CD1c-positive myeloid dendritic cell (primary cell): ENCODE measurements at regions not wholly inside any gene's neighbourhood (a gene's known extent, or its start where the extent isn't known, plus 50 kb on each side); places are given as distances from the start of the nearest gene placed in this dataset.
"Not testable (repeated sequence)": the region's sequence is repeated elsewhere in the genome, so short reads cannot be mapped to it uniquely, and the experiment has no call there.

ENCODE experiments used
- DNase-seq: peaks from one replicate; pipeline ENCODE4 v3.0.0-alpha.2; 2016; ENCODE audit errors: extremely low spot score

- DNase-seq: no peak
Observed at GRCh38 chr7:68224041-68224741, 1227.6 kb downstream of the TYW1 start.

- not testable (repeated sequence) for DNase-seq
Observed at GRCh38 chr7:68231011-68231410, 1234.4 kb downstream of the TYW1 start.

GRCh38 chr7:68235937-68236336 lies 1239.3 kb downstream of the TYW1 start:
- no peak for DNase-seq

- no peak for DNase-seq
Observed at GRCh38 chr7:68238204-68238805, 1241.7 kb downstream of the TYW1 start.

- no peak for DNase-seq
Observed at GRCh38 chr7:68243128-68243527, 1246.5 kb downstream of the TYW1 start.

- no peak for DNase-seq
Observed at GRCh38 chr7:68244389-68244788, 1247.8 kb downstream of the TYW1 start.

GRCh38 chr7:68245688-68246087 lies 1249.1 kb downstream of the TYW1 start:
- DNase-seq: no peak

GRCh38 chr7:68246189-68246633 lies 1249.6 kb downstream of the TYW1 start:
- DNase-seq: no peak

- no peak for DNase-seq
Observed at GRCh38 chr7:68247126-68247525, 1250.5 kb downstream of the TYW1 start.

GRCh38 chr7:68247571-68247970 lies 1250.9 kb downstream of the TYW1 start:
- DNase-seq: no peak

GRCh38 chr7:68248973-68249372 lies 1252.3 kb downstream of the TYW1 start:
- no peak for DNase-seq

- DNase-seq: no peak
Observed at GRCh38 chr7:68249611-68250010, 1253.0 kb downstream of the TYW1 start.

- DNase-seq: no peak
Observed at GRCh38 chr7:68250143-68250542, 1253.5 kb downstream of the TYW1 start.

- DNase-seq: not testable (repeated sequence)
Observed at GRCh38 chr7:68254815-68255214, 1258.2 kb downstream of the TYW1 start.

- DNase-seq: no peak
Observed at GRCh38 chr7:68256295-68256694, 1259.7 kb downstream of the TYW1 start.

GRCh38 chr7:68258609-68259008 lies 1262.0 kb downstream of the TYW1 start:
- DNase-seq: no peak

GRCh38 chr7:68265258-68265657 lies 1268.6 kb downstream of the TYW1 start:
- no peak for DNase-seq

GRCh38 chr7:68266004-68266579 lies 1269.5 kb downstream of the TYW1 start:
- no peak for DNase-seq

GRCh38 chr7:68267486-68267885 lies 1270.9 kb downstream of the TYW1 start:
- DNase-seq: no peak

GRCh38 chr7:68269405-68269804 lies 1272.8 kb downstream of the TYW1 start:
- no peak for DNase-seq

GRCh38 chr7:68272507-68272906 lies 1275.9 kb downstream of the TYW1 start:
- no peak for DNase-seq

- DNase-seq: no peak
Observed at GRCh38 chr7:68276725-68277124, 1280.1 kb downstream of the TYW1 start.

GRCh38 chr7:68279827-68280400 lies 1283.3 kb downstream of the TYW1 start:
- DNase-seq: no peak
